Stimulated activated CD8-positive, alpha-beta memory T cell treated with anti-CD3 and anti-CD28 coated beads, Interleukin-15, amount 100 ng/mL, for 4 hours (primary cell): ENCODE measurements at regions not wholly inside any gene's neighbourhood (a gene's known extent, or its start where the extent isn't known, plus 50 kb on each side); places are given as distances from the start of the nearest gene placed in this dataset.

Source experiments
- DNase-seq, 2 donors: peaks; one replicate each; pipeline ENCODE4 v3.0.0-alpha.2; 2020; ENCODE audit warnings: low read depth in 2 of 2

GRCh38 chr2:126990605-126991532 lies 92.2 kb downstream of the TEX51 start:
- no peak for DNase-seq

GRCh38 chr2:126994340-126994777 lies 95.7 kb downstream of the TEX51 start:
- DNase-seq = no peak

DNA sequence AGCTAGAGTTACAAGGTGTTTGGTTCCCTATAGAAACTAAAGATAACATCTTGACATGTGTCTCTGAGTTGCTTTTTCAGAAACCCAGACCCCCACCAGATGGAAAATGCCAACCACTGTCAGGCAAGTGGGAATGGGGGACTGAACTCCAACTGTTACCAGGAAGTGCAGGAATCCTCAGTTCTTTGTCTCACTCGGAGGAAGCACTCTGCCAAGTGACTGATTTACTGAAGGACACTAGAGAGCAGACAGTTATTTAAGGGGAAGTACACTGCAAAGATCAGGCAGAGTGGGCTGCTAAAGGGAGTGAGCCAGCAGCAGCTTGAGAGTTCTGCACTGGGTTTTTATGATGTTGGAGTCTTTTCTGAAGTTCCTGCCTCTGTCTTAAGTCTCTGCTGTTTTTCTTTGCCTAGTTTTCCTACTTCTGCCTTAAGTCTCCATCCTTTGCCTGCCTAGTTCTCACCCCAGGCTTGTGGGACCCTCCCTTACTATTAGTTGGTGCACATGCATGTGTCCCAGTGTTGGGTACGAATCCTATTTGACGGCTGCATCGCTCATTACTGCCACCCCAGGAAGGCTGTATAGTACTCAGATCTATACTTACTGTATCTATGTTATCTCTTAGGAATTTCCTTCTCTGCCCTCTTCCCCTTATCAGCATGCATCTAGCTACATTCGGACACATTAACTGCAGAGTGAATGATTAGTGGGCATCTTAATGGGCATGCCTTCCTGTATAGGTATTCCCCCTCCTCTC lies 97.1 kb downstream of the TEX51 start:
- DNase-seq = no peak

GRCh38 chr2:126996378-126996699 lies 97.6 kb downstream of the TEX51 start:
- no peak for DNase-seq
